T-helper 2 cell treated with Interferon-gamma antibody and Interleukin-4, amounts not matched to agents 5 μg/mL and 100 μg/mL, for 36 hours (primary cell): ENCODE measurements at regions not wholly inside any gene's neighbourhood (a gene's known extent, or its start where the extent isn't known, plus 50 kb on each side); places are given as distances from the start of the nearest gene placed in this dataset.
A peak's percentile ranks its signal among the peaks of the same experiment; 100 is the strongest.

Source experiments
- DNase-seq: peaks from one replicate; pipeline ENCODE4 v3.0.0; 2021; ENCODE audit warnings: low spot score
- H3K27ac Mint-ChIP-seq: one replicate; pipeline ENCODE4 v1.8.0; 2021; ENCODE audit warnings: mild to moderate bottlenecking, mixed read lengths
- H3K27me3 Mint-ChIP-seq: one replicate; pipeline ENCODE4 v1.8.0; 2021; ENCODE audit warnings: low read depth, mixed read lengths
- H3K36me3 Mint-ChIP-seq: one replicate; pipeline ENCODE4 v1.8.0; 2021; ENCODE audit warnings: low read depth, mixed read lengths
- H3K4me1 Mint-ChIP-seq: one replicate; pipeline ENCODE4 v1.8.0; 2021; ENCODE audit warnings: low read depth, mixed read lengths
- H3K4me3 Mint-ChIP-seq: one replicate; pipeline ENCODE4 v1.8.0; 2022; ENCODE audit warnings: mild to moderate bottlenecking, moderate library complexity, mixed read lengths
- H3K9me3 Mint-ChIP-seq: one replicate; pipeline ENCODE4 v1.8.0; 2021; ENCODE audit warnings: mixed read lengths

DNA sequence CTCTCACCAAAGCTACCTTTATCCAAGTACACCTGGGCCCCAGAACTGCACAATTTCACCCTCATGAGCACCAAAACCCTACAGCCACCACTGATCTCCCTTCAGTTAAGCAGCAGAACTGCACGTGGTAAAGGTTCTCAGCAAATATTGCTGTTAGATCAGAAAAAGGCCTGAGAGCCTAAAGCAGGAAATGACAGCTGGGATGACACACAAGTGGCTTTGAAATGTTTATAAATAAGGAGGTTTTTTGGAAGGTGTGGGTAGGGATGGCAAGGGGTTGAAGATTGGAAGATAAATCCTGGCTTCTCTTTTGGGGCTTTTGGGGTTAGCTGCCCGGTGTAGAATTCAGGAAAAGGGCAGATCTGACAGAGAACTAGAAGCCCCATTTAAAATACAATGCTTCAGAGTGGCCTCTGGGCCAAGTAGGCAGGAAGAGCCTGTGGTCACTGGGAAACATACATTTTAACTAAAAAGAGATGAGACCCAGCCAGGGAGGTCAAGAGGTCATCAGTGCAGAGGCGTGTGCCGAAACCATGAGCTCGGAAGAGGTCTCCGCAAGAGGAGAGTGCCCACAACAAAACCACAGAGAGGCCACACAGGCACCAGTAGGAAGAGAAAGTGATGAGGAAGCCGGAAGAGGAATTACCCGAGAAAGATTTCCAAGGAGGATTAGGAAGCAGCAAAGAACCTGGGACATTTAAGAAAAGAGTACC, 916.5 kb downstream of the NLGN4Y start:
- peak overlapping the region; percentile 69 for H3K27ac Mint-ChIP-seq
- H3K4me1 Mint-ChIP-seq = peaks cover 12% of the 10 kb centered on the region

DNA sequence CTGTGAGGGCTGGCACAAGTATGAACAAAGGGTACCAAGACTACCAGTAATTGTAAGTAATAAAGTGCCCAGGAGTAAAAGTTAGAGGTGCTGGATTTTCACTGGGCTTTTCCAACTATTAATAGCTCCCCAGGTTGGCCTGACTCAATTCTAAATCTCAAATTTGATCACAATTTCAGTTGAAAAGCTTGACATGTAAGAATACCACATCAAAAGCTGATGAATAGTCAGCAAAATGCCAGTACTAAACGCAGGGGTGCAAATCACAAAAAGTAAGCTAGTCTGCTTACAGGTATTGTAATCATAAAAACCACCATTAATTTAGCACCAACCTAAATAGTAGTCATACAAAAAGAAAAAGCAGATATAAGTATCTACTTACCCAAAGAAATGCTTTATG, 917.5 kb downstream of the NLGN4Y start:
- Mint-ChIP-seq H3K27ac (no peak overlapping the region), H3K27me3 (peaks cover 2% of the 10 kb centered on the region), H3K4me1 (peaks cover 12% of the 10 kb centered on the region), H3K4me3 (no peak overlapping the region), H3K36me3 (peaks cover 3% of the 10 kb centered on the region), H3K9me3 (peaks cover 4% of the 10 kb centered on the region)
- DNase-seq = no peak

More for the DNA sequence above, 916.5 kb downstream of the NLGN4Y start:
- Mint-ChIP-seq H3K9me3 (peaks cover 8% of the 10 kb centered on the region), H3K27me3 (peaks cover 1% of the 10 kb centered on the region), H3K4me3 (peak overlapping the region; percentile 39), H3K36me3 (peaks cover 3% of the 10 kb centered on the region)
- no peak for DNase-seq

- no peak overlapping the region for H3K4me3 Mint-ChIP-seq
- H3K9me3 Mint-ChIP-seq = no peaks in the 10 kb centered on the region
- no peak for DNase-seq
- H3K36me3 Mint-ChIP-seq = no peaks in the 10 kb centered on the region
- H3K27ac Mint-ChIP-seq = no peak overlapping the region
- H3K27me3 Mint-ChIP-seq = peaks cover 2% of the 10 kb centered on the region
- H3K4me1 Mint-ChIP-seq = peaks cover 8% of the 10 kb centered on the region
Measured at GRCh38 chrY:15445871-15446270, 921.5 kb downstream of the NLGN4Y start.

DNA sequence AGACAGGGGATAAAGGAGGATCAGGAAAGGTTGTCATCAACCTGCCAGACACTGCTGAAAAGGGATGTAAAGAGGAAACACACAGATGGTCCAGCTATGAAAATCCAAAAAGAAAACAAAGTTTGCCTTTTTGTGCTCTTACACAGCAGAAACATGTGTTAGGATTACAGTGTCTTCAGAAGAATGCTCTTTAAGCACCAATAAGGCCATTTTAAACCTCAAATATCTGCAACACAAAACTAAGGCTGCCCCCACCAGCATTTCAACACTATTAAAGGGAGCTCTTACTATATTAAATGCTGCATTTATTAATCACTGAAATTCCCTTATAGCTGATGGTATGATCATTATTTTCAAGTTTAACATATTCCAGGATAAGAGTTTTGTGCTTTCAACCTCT, 922.5 kb downstream of the NLGN4Y start:
- no peak for DNase-seq
- Mint-ChIP-seq H3K4me3 (no peak overlapping the region), H3K27me3 (peaks cover 2% of the 10 kb centered on the region), H3K4me1 (peaks cover 3% of the 10 kb centered on the region), H3K27ac (no peak overlapping the region), H3K9me3 (no peaks in the 10 kb centered on the region), H3K36me3 (no peaks in the 10 kb centered on the region)

GRCh38 chrY:15447959-15448358, 923.6 kb downstream of the NLGN4Y start:
- Mint-ChIP-seq H3K27ac (no peak overlapping the region), H3K9me3 (no peaks in the 10 kb centered on the region), H3K36me3 (no peaks in the 10 kb centered on the region), H3K27me3 (peaks cover 2% of the 10 kb centered on the region), H3K4me3 (no peak overlapping the region), H3K4me1 (peaks cover 3% of the 10 kb centered on the region)
- no peak for DNase-seq

GRCh38 chrY:15455133-15455937, 931.0 kb downstream of the NLGN4Y start:
- H3K9me3 Mint-ChIP-seq = no peaks in the 10 kb centered on the region
- peaks cover 5% of the 10 kb centered on the region for H3K27me3 Mint-ChIP-seq
- peak overlapping the region; percentile 45 for H3K27ac Mint-ChIP-seq
- no peak overlapping the region for H3K4me3 Mint-ChIP-seq
- no peaks in the 10 kb centered on the region for H3K36me3 Mint-ChIP-seq
- no peak for DNase-seq
- H3K4me1 Mint-ChIP-seq = peaks cover 2% of the 10 kb centered on the region

GRCh38 chrY:15455980-15456469, 931.7 kb downstream of the NLGN4Y start:
- DNase-seq = peak; percentile 75
- no peaks in the 10 kb centered on the region for H3K36me3 Mint-ChIP-seq

GRCh38 chrY:15456491-15456890, 932.2 kb downstream of the NLGN4Y start:
- Mint-ChIP-seq H3K27me3 (peaks cover 9% of the 10 kb centered on the region), H3K36me3 (no peaks in the 10 kb centered on the region), H3K4me3 (peak overlapping the region; percentile 74), H3K4me1 (peaks cover 2% of the 10 kb centered on the region), H3K27ac (peak overlapping the region; percentile 79), H3K9me3 (no peaks in the 10 kb centered on the region)
- DNase-seq = no peak

More at GRCh38 chrY:15455980-15456469, 931.7 kb downstream of the NLGN4Y start:
- H3K27me3 Mint-ChIP-seq = peaks cover 8% of the 10 kb centered on the region
- no peaks in the 10 kb centered on the region for H3K9me3 Mint-ChIP-seq
- peak overlapping the region; percentile 74 for H3K4me3 Mint-ChIP-seq
- peak overlapping the region; percentile 79 for H3K27ac Mint-ChIP-seq
- peaks cover 2% of the 10 kb centered on the region for H3K4me1 Mint-ChIP-seq

DNA sequence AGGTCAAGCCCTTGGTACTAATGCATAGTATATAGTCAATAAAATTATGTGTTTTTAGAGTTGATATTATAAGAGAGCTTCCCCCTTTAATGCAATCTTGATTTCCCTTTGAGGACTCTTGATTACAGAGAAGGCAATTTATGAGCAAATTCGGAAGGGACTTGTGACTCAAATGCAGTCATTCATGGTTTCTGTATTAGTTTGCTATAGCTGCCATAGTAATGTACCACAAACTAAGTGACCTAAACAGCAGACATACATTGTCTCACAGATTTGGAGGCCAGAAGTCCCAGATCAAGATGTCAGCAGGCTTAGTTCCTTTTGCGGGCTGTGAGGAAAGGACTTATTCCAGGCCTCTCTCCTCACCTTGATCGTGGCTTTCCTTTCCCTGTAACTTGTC, 933.4 kb downstream of the NLGN4Y start:
- Mint-ChIP-seq H3K36me3 (no peaks in the 10 kb centered on the region), H3K27me3 (peaks cover 9% of the 10 kb centered on the region), H3K4me1 (peaks cover 2% of the 10 kb centered on the region), H3K4me3 (no peak overlapping the region), H3K9me3 (no peaks in the 10 kb centered on the region), H3K27ac (no peak overlapping the region)
- DNase-seq = no peak

GRCh38 chrY:15458426-15458825, 934.1 kb downstream of the NLGN4Y start:
- H3K27me3 Mint-ChIP-seq = peaks cover 7% of the 10 kb centered on the region
- H3K9me3 Mint-ChIP-seq = no peaks in the 10 kb centered on the region
- no peak overlapping the region for H3K4me3 Mint-ChIP-seq
- no peak overlapping the region for H3K27ac Mint-ChIP-seq
- DNase-seq = no peak
- no peaks in the 10 kb centered on the region for H3K36me3 Mint-ChIP-seq
- no peaks in the 10 kb centered on the region for H3K4me1 Mint-ChIP-seq

DNA sequence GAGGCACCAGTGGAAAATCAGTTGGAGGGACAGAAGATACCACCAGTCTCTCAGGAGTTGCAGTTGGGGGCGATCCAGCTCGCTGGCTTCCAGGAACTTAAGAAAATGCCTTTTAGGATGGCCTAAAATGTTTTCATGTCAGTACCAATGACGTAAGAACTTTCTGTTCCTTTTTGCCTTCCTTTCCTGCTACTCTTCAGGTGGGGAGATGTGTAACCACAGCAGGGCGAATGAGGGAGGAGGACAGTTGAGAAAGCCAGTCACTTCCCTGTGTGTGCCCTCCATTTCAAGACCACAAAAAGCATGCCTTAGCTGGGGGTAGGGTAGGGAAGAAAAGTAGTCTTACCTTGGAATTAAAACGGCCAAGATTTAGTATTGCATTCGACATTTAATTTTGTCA, 941.6 kb downstream of the NLGN4Y start:
- H3K27ac Mint-ChIP-seq = no peak overlapping the region
- no peaks in the 10 kb centered on the region for H3K4me1 Mint-ChIP-seq
- H3K4me3 Mint-ChIP-seq = no peak overlapping the region
- no peak for DNase-seq
- peaks cover 2% of the 10 kb centered on the region for H3K27me3 Mint-ChIP-seq
- H3K9me3 Mint-ChIP-seq = no peaks in the 10 kb centered on the region
- no peaks in the 10 kb centered on the region for H3K36me3 Mint-ChIP-seq

GRCh38 chrY:15466891-15467290, 942.6 kb downstream of the NLGN4Y start:
- Mint-ChIP-seq H3K4me3 (no peak overlapping the region), H3K27ac (no peak overlapping the region), H3K36me3 (no peaks in the 10 kb centered on the region), H3K9me3 (no peaks in the 10 kb centered on the region), H3K27me3 (no peaks in the 10 kb centered on the region), H3K4me1 (no peaks in the 10 kb centered on the region)
- no peak for DNase-seq

GRCh38 chrY:15468091-15468490, 943.8 kb downstream of the NLGN4Y start:
- Mint-ChIP-seq H3K9me3 (no peaks in the 10 kb centered on the region), H3K27me3 (no peaks in the 10 kb centered on the region), H3K4me3 (no peak overlapping the region)

DNA sequence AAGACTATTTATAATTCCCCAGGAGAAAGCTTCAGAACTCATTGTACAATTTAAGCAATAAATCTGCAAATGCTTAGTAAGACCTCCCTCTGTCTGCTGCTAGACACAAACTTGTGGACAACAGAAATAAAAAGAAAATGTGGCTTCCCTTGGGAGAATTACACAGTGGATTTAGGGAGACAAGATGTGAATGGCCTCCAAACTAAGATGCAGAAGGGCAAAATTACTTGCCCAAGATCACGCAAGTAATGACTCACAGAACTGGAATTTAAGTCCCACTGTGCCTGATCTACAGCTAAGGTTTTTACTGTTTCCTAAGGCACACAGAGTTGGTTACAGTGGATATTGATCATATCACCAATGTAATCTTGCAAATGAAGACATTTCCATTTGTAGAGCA, 947.0 kb downstream of the NLGN4Y start:
- DNase-seq = no peak
- Mint-ChIP-seq H3K36me3 (no peaks in the 10 kb centered on the region), H3K27me3 (no peaks in the 10 kb centered on the region), H3K4me3 (no peak overlapping the region), H3K9me3 (no peaks in the 10 kb centered on the region), H3K4me1 (no peaks in the 10 kb centered on the region), H3K27ac (no peak overlapping the region)

More at GRCh38 chrY:15468091-15468490, 943.8 kb downstream of the NLGN4Y start:
- Mint-ChIP-seq H3K36me3 (no peaks in the 10 kb centered on the region), H3K4me1 (no peaks in the 10 kb centered on the region), H3K27ac (no peak overlapping the region)
- no peak for DNase-seq
